HEK293 (cell line): ENCODE measurements at regions not wholly inside any gene's neighbourhood (a gene's known extent, or its start where the extent isn't known, plus 50 kb on each side); places are given as distances from the start of the nearest gene placed in this dataset.

Source experiments
- CTCF ChIA-PET: fragments of 350-600 bp; formaldehyde crosslinking; extraction: SDS; loops from one replicate; lab custom pipeline; 2021; ENCODE audit warnings: antibody characterized with exemption; lab: Yijun Ruan, JAX
- POLR2A ChIA-PET: fragments of 300-600 bp; formaldehyde crosslinking; extraction: SDS; loops from one replicate; lab custom pipeline; 2020; ENCODE audit warnings: antibody characterized with exemption, inconsistent platforms; lab: Yijun Ruan, JAX
- H3K27ac ChIP-seq: fragments of 200-500 bp; sonication (Bioruptor generic); 2 replicates; pipeline ENCODE4 v1.5.1; 2014; ENCODE audit warnings: low read depth, low read length, control low read depth, inconsistent platforms; ENCODE audit errors: extremely low read depth
- H3K36me3 ChIP-seq, 2 experiments: fragments of 200-500 bp in 1 of 2; sonication (Bioruptor generic) in 1 of 2; 1 replicate in 1 of 2; 2 replicates in 1 of 2; pipeline ENCODE4 v1.5.1; 2014 to 2017; ENCODE audit warnings: inconsistent platforms in 2 of 2, low read length in 2 of 2; ENCODE audit not compliant: control insufficient read depth in 2 of 2, insufficient read depth in 1 of 2
- H3K4me1 ChIP-seq: fragments of 200-500 bp; sonication (Bioruptor generic); 2 replicates; pipeline ENCODE4 v1.5.1; 2014; ENCODE audit warnings: mild to moderate bottlenecking, low read length, inconsistent platforms; ENCODE audit not compliant: control insufficient read depth, insufficient read depth
- H3K4me3 ChIP-seq: 2 replicates; pipeline ENCODE4 v1.5.1; 2011; ENCODE audit warnings: low read depth, mild to moderate bottlenecking, control low read depth, low read length, moderate library complexity
- H3K9me3 ChIP-seq: fragments of 200-500 bp; sonication (Bioruptor generic); 2 replicates; pipeline ENCODE4 v1.5.1; 2014; ENCODE audit warnings: low read depth, low read length, inconsistent platforms; ENCODE audit not compliant: control insufficient read depth, insufficient read depth
- GLIS1 ChIP-seq: fragments of 450-650 bp; formaldehyde crosslinking; IDR thresholded peaks from 2 replicates; pipeline ENCODE4 v1.5.1; 2016; ENCODE audit warnings: missing biosample characterization, missing genetic modification characterization
- IKZF3 ChIP-seq: fragments of 450-650 bp; IDR thresholded peaks from 2 replicates; pipeline ENCODE4 v1.5.0; 2018; ENCODE audit warnings: missing biosample characterization, mild to moderate bottlenecking, missing genetic modification characterization, moderate library complexity
- KLF1 ChIP-seq: fragments of 450-650 bp; formaldehyde crosslinking; IDR thresholded peaks from 2 replicates; pipeline ENCODE4 v1.5.1; 2016; ENCODE audit warnings: missing biosample characterization, missing genetic modification characterization
- KLF17 ChIP-seq: fragments of 450-650 bp; formaldehyde crosslinking; IDR thresholded peaks from 2 replicates; pipeline ENCODE4 v1.5.1; 2016; ENCODE audit warnings: missing biosample characterization, missing genetic modification characterization
- KLF8 ChIP-seq: fragments of 450-650 bp; formaldehyde crosslinking; IDR thresholded peaks from 2 replicates; pipeline ENCODE4 v1.5.1; 2016; ENCODE audit warnings: missing biosample characterization, missing genetic modification characterization
- MYNN ChIP-seq: fragments of 450-650 bp; formaldehyde crosslinking; IDR thresholded peaks from 2 replicates; pipeline ENCODE4 v1.5.1; 2016; ENCODE audit warnings: missing biosample characterization, missing genetic modification characterization, borderline replicate concordance
- MZF1 ChIP-seq: fragments of 450-650 bp; formaldehyde crosslinking; IDR thresholded peaks from 2 replicates; pipeline ENCODE4 v1.5.1; 2017; ENCODE audit warnings: missing biosample characterization, missing genetic modification characterization, borderline replicate concordance
- PRDM4 ChIP-seq: fragments of 450-650 bp; formaldehyde crosslinking; IDR thresholded peaks from 2 replicates; pipeline ENCODE4 v1.5.1; 2017; ENCODE audit warnings: missing biosample characterization, missing genetic modification characterization
- ZBTB44 ChIP-seq: fragments of 450-650 bp; IDR thresholded peaks from 2 replicates; pipeline ENCODE4 v1.5.1; 2018; ENCODE audit warnings: missing biosample characterization, mild to moderate bottlenecking, missing genetic modification characterization
- ZFHX2 ChIP-seq: fragments of 450-650 bp; formaldehyde crosslinking; conservative IDR thresholded peaks from 2 replicates; pipeline ENCODE4 v1.5.1; 2016; ENCODE audit warnings: missing biosample characterization, missing genetic modification characterization
- ZFP37 ChIP-seq: fragments of 450-650 bp; formaldehyde crosslinking; IDR thresholded peaks from 2 replicates; pipeline ENCODE4 v1.5.1; 2016; ENCODE audit warnings: missing biosample characterization, missing genetic modification characterization
- ZNF10 ChIP-seq: fragments of 450-650 bp; formaldehyde crosslinking; IDR thresholded peaks from 2 replicates; pipeline ENCODE4 v1.5.1; 2017; ENCODE audit warnings: missing biosample characterization, missing genetic modification characterization
- ZNF140 ChIP-seq: fragments of 450-650 bp; formaldehyde crosslinking; IDR thresholded peaks from 2 replicates; pipeline ENCODE4 v1.5.1; 2016; ENCODE audit warnings: missing biosample characterization, missing genetic modification characterization
- ZNF19 ChIP-seq: fragments of 450-650 bp; formaldehyde crosslinking; IDR thresholded peaks from 2 replicates; pipeline ENCODE4; 2016; ENCODE audit warnings: missing biosample characterization, missing genetic modification characterization, low read depth
- ZNF2 ChIP-seq: fragments of 450-650 bp; formaldehyde crosslinking; IDR thresholded peaks from 2 replicates; pipeline ENCODE4 v1.5.1; 2016; ENCODE audit warnings: missing biosample characterization, missing genetic modification characterization
- ZNF248 ChIP-seq: fragments of 450-650 bp; formaldehyde crosslinking; IDR thresholded peaks from 2 replicates; pipeline ENCODE4 v1.5.1; 2017; ENCODE audit warnings: missing biosample characterization, missing genetic modification characterization
- ZNF37A ChIP-seq: fragments of 450-650 bp; IDR thresholded peaks from 2 replicates; pipeline ENCODE4 v1.5.1; 2018; ENCODE audit warnings: missing biosample characterization, missing genetic modification characterization
- ZNF48 ChIP-seq: fragments of 450-650 bp; formaldehyde crosslinking; IDR thresholded peaks from 2 replicates; pipeline ENCODE4 v1.5.1; 2016; ENCODE audit warnings: missing biosample characterization, missing genetic modification characterization
- ZNF529 ChIP-seq: fragments of 450-650 bp; formaldehyde crosslinking; IDR thresholded peaks from 2 replicates; pipeline ENCODE4 v1.5.1; 2017; ENCODE audit warnings: missing genetic modification characterization, missing biosample characterization; ENCODE audit not compliant: insufficient replicate concordance
- ZNF544 ChIP-seq: fragments of 450-650 bp; formaldehyde crosslinking; IDR thresholded peaks from 2 replicates; pipeline ENCODE4 v1.5.0; 2017; ENCODE audit warnings: missing biosample characterization, missing genetic modification characterization
- ZNF561 ChIP-seq: fragments of 450-650 bp; IDR thresholded peaks from 2 replicates; pipeline ENCODE4 v1.5.1; 2018; ENCODE audit warnings: missing biosample characterization, missing genetic modification characterization, borderline replicate concordance
- ZNF677 ChIP-seq: fragments of 450-650 bp; IDR thresholded peaks from 2 replicates; pipeline ENCODE4 v1.5.0; 2018; ENCODE audit warnings: missing biosample characterization, mild to moderate bottlenecking, missing genetic modification characterization, moderate library complexity
- ZNF747 ChIP-seq: fragments of 450-650 bp; formaldehyde crosslinking; IDR thresholded peaks from 2 replicates; pipeline ENCODE4 v1.5.1; 2016; ENCODE audit warnings: missing biosample characterization, missing genetic modification characterization
- ZNF76 ChIP-seq: fragments of 450-650 bp; formaldehyde crosslinking; IDR thresholded peaks from 2 replicates; pipeline ENCODE4; 2016; ENCODE audit warnings: low read depth, missing biosample characterization, missing genetic modification characterization, borderline replicate concordance
- ZNF777 ChIP-seq: fragments of 450-650 bp; formaldehyde crosslinking; IDR thresholded peaks from 2 replicates; pipeline ENCODE4 v1.5.1; 2017; ENCODE audit warnings: missing biosample characterization, missing genetic modification characterization, borderline replicate concordance
- ZXDB ChIP-seq: fragments of 450-650 bp; formaldehyde crosslinking; IDR thresholded peaks from 2 replicates; pipeline ENCODE4 v1.5.1; 2016; ENCODE audit warnings: missing biosample characterization, missing genetic modification characterization

GRCh38 chr1:81337226-81337625, 463.5 kb upstream of the ADGRL2 start:
- CTCF ChIA-PET = no interaction called here
- no peak for TF ChIP-seq ZNF677
- TF ChIP-seq ZNF248 (tag by site-specific recombination) = no peak
- no peak for TF ChIP-seq GLIS1 (tag by site-specific recombination)
- no peak for TF ChIP-seq ZNF747
- TF ChIP-seq ZBTB44 (tag by site-specific recombination) = no peak
- Histone ChIP-seq H3K36me3 (no peaks in the 10 kb centered on the region), H3K4me1 (no peaks in the 10 kb centered on the region), H3K4me3 (no peak overlapping the region), H3K9me3 (no peaks in the 10 kb centered on the region), H3K27ac (no peak overlapping the region)
- POLR2A ChIA-PET = no interaction called here

GRCh38 chr1:81335876-81336275, 464.9 kb upstream of the ADGRL2 start:
- no peak for TF ChIP-seq ZNF544 (tag by site-specific recombination)
- Histone ChIP-seq H3K27ac (no peak overlapping the region), H3K4me3 (no peak overlapping the region), H3K36me3 (no peaks in the 10 kb centered on the region), H3K9me3 (no peaks in the 10 kb centered on the region), H3K4me1 (no peaks in the 10 kb centered on the region)
- CTCF ChIA-PET = no interaction called here
- POLR2A ChIA-PET = no interaction called here

GRCh38 chr1:81330521-81330920, 470.2 kb upstream of the ADGRL2 start:
- H3K4me1 ChIP-seq = peaks cover 5% of the 10 kb centered on the region
- TF ChIP-seq ZXDB (tag by site-specific recombination) (no peak), MYNN (no peak), ZNF37A (tag by site-specific recombination) (no peak), ZNF19 (tag by site-specific recombination) (no peak), IKZF3 (tag by site-specific recombination) (no peak), ZFP37 (tag by site-specific recombination) (no peak), PRDM4 (tag by site-specific recombination) (no peak), ZNF561 (tag by site-specific recombination) (no peak), KLF17 (tag by site-specific recombination) (no peak)
- ChIA-PET POLR2A (no interaction called here), CTCF (no interaction called here)
- H3K27ac ChIP-seq = no peak overlapping the region
- no peak overlapping the region for H3K4me3 ChIP-seq
- no peaks in the 10 kb centered on the region for H3K9me3 ChIP-seq
- H3K36me3 ChIP-seq = no peaks in the 10 kb centered on the region

GRCh38 chr1:81330111-81330510, 470.6 kb upstream of the ADGRL2 start:
- H3K4me3 ChIP-seq = no peak overlapping the region
- no peak overlapping the region for H3K27ac ChIP-seq
- ChIA-PET CTCF (no interaction called here), POLR2A (no interaction called here)
- H3K36me3 ChIP-seq = no peaks in the 10 kb centered on the region
- H3K4me1 ChIP-seq = peaks cover 5% of the 10 kb centered on the region
- H3K9me3 ChIP-seq = no peaks in the 10 kb centered on the region
- no peak for TF ChIP-seq ZNF10 (tag by site-specific recombination)
- no peak for TF ChIP-seq ZNF2 (tag by site-specific recombination)
- TF ChIP-seq KLF8 (tag by site-specific recombination) = no peak
- TF ChIP-seq ZNF777 (tag by site-specific recombination) = no peak
- TF ChIP-seq MZF1 (tag by site-specific recombination) = no peak
- no peak for TF ChIP-seq ZNF76 (tag by site-specific recombination)
- TF ChIP-seq ZNF747 = no peak
- TF ChIP-seq ZNF140 (tag by site-specific recombination) = no peak
- no peak for TF ChIP-seq ZFHX2 (tag by site-specific recombination)
- no peak for TF ChIP-seq KLF1 (tag by site-specific recombination)
- TF ChIP-seq ZNF529 (tag by site-specific recombination) = no peak
- no peak for TF ChIP-seq ZNF48
